Ovary (tissue), 3 donors: ENCODE measurements at regions not wholly inside any gene's neighbourhood (a gene's known extent, or its start where the extent isn't known, plus 50 kb on each side); places are given as distances from the start of the nearest gene placed in this dataset.

ENCODE experiments used
- EP300 ChIP-seq: sonication (generic); formaldehyde crosslinking; IDR thresholded peaks from one replicate; pipeline ENCODE4 v1.6.1; 2017; ENCODE audit warnings: antibody characterized with exemption
- POLR2A ChIP-seq: fragments of 450-650 bp; IDR thresholded peaks from one replicate; pipeline ENCODE4 v1.6.1; 2017; ENCODE audit warnings: antibody characterized with exemption, mild to moderate bottlenecking, moderate library complexity
- TF ChIP-seq, protein P1 (sequence below), 3 donors: fragments of 450-650 bp in 2 of 3; fragments of 200-600 bp in 1 of 3; IDR thresholded peaks; one replicate each; pipeline versions ENCODE4 v1.5.1 to v1.8.0; 2016 to 2022; ENCODE audit warnings: antibody characterized with exemption in 3 of 3, mild to moderate bottlenecking in 1 of 3
- donor health status: DM: no; HTN: no; CAD: no.

GRCh38 chr6:167454003-167454402 is 129.1 kb downstream of the TTLL2 start:
- TF ChIP-seq, protein P1, sequence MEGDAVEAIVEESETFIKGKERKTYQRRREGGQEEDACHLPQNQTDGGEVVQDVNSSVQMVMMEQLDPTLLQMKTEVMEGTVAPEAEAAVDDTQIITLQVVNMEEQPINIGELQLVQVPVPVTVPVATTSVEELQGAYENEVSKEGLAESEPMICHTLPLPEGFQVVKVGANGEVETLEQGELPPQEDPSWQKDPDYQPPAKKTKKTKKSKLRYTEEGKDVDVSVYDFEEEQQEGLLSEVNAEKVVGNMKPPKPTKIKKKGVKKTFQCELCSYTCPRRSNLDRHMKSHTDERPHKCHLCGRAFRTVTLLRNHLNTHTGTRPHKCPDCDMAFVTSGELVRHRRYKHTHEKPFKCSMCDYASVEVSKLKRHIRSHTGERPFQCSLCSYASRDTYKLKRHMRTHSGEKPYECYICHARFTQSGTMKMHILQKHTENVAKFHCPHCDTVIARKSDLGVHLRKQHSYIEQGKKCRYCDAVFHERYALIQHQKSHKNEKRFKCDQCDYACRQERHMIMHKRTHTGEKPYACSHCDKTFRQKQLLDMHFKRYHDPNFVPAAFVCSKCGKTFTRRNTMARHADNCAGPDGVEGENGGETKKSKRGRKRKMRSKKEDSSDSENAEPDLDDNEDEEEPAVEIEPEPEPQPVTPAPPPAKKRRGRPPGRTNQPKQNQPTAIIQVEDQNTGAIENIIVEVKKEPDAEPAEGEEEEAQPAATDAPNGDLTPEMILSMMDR (IDR thresholded peaks at IDR 0.05) = no peak
- no peak for TF ChIP-seq POLR2A
- TF ChIP-seq EP300 = no peak
